ENCODE measurements at regions not wholly inside any gene's neighbourhood (a gene's known extent, or its start where the extent isn't known, plus 50 kb on each side); places are given as distances from the start of the nearest gene placed in this dataset.

- H3K4me3 Mint-ChIP-seq, result no peak overlapping the region
- no peaks in the 10 kb centered on the region for H3K4me1 Mint-ChIP-seq
- H3K27ac Mint-ChIP-seq, result no peak overlapping the region
- H3K9me3 Mint-ChIP-seq, result no peaks in the 10 kb centered on the region
- no peaks in the 10 kb centered on the region for H3K27me3 Mint-ChIP-seq
- H3K36me3 Mint-ChIP-seq, result no peaks in the 10 kb centered on the region
- no peak for DNase-seq
These were observed 53.0 kb upstream of the TRPC7 start for GRCh38 chr5:136418301-136418700.

All from activated naive CD8-positive, alpha-beta T cell treated with anti-CD3 and anti-CD28 coated beads for 36 hours (primary cell).